ENCODE measurements at regions not wholly inside any gene's neighbourhood (a gene's known extent, or its start where the extent isn't known, plus 50 kb on each side); places are given as distances from the start of the nearest gene placed in this dataset.

DNA sequence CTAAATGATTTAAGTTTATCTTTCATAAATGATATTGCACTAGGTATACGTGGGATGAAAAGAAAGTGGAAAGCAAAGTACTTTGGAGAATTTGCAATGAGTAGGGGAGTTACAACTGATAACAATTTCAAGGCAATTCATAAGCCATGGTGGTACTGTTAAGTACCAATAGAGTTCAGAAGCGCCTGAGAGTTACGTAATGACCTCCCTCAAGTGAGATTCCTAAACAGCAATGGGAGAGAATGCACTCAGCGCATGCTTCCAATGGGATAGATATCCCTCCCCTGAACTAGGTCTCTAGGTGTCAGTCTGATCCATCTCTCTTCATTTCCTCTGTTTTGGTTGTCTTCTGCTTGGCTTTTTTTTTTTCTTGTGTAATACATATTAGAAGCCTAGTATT is 249.3 kb downstream of the NNT start:
- no peak for TF ChIP-seq POLR2A (IDR thresholded peaks at IDR 0.05)
- TF ChIP-seq, protein P1, sequence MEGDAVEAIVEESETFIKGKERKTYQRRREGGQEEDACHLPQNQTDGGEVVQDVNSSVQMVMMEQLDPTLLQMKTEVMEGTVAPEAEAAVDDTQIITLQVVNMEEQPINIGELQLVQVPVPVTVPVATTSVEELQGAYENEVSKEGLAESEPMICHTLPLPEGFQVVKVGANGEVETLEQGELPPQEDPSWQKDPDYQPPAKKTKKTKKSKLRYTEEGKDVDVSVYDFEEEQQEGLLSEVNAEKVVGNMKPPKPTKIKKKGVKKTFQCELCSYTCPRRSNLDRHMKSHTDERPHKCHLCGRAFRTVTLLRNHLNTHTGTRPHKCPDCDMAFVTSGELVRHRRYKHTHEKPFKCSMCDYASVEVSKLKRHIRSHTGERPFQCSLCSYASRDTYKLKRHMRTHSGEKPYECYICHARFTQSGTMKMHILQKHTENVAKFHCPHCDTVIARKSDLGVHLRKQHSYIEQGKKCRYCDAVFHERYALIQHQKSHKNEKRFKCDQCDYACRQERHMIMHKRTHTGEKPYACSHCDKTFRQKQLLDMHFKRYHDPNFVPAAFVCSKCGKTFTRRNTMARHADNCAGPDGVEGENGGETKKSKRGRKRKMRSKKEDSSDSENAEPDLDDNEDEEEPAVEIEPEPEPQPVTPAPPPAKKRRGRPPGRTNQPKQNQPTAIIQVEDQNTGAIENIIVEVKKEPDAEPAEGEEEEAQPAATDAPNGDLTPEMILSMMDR (IDR thresholded peaks at IDR 0.05 in 4 of 5, conservative IDR thresholded peaks at IDR 0.05 in 1 of 5), result no peak

Data from gastrocnemius medialis (tissue), 4 donors.